T-cell (primary cell): ENCODE measurements at regions not wholly inside any gene's neighbourhood (a gene's known extent, or its start where the extent isn't known, plus 50 kb on each side); places are given as distances from the start of the nearest gene placed in this dataset.

Experiments used
- ATAC-seq, 4 experiments: fragments of 200-7000 bp in 3 of 4; fragments of 150-1000 bp in 1 of 4; cut with Tn5 transposase; replicated peaks in 1 of 4; 1 replicate in 3 of 4; 2 replicates in 1 of 4; pipeline ENCODE4 v1.10.0; 2021; ENCODE audit warnings: moderate library complexity in 3 of 4, mild to moderate bottlenecking in 2 of 4, moderate number of reproducible peaks in 1 of 4
- CTCF ChIA-PET, 2 donors: fragments of 300-600 bp; sonication (Branson Sonifier 250); formaldehyde crosslinking; loops; one replicate each; lab custom pipeline; 2022; ENCODE audit warnings: antibody characterized with exemption in 2 of 2; lab: Charles Lee
- POLR2A ChIA-PET, 2 donors: fragments of 300-600 bp; sonication (Branson Sonifier 250); formaldehyde crosslinking; loops; one replicate each; lab custom pipeline; 2022; ENCODE audit warnings: antibody characterized with exemption in 2 of 2; lab: Charles Lee
- DNase-seq, 35 experiments: peaks; one replicate each; pipeline versions ENCODE4 v3.0.0 to v3.0.0-alpha.2; 2013 to 2023
- H3K27ac ChIP-seq: one replicate; pipeline ENCODE4 v1.5.1; 2013; ENCODE audit warnings: low read length
- H3K27me3 ChIP-seq, 2 experiments: replicated peaks in 1 of 2; 1 replicate in 1 of 2; 2 replicates in 1 of 2; pipeline versions ENCODE4 v1.6.1 to v1.7.0; 2013; ENCODE audit warnings: low read length in 1 of 2, mixed read lengths in 1 of 2; ENCODE audit not compliant: control insufficient read depth in 2 of 2, insufficient read depth in 2 of 2; ENCODE audit errors: extremely low read depth in 1 of 2
- H3K36me3 ChIP-seq, 2 donors: 1 replicate in 1 of 2; 2 replicates in 1 of 2; pipeline versions ENCODE4 v1.6.1 to v1.7.0; 2013; ENCODE audit warnings: low read length in 1 of 2; ENCODE audit not compliant: control insufficient read depth in 2 of 2, insufficient read depth in 1 of 2; ENCODE audit errors: extremely low read depth in 1 of 2
- H3K4me1 ChIP-seq, 2 experiments: 1 replicate in 1 of 2; 2 replicates in 1 of 2; pipeline versions ENCODE4 v1.6.1 to v1.7.0; 2013; ENCODE audit warnings: low read length in 2 of 2, mixed read lengths in 1 of 2; ENCODE audit not compliant: insufficient read depth in 2 of 2, control insufficient read depth in 1 of 2; ENCODE audit errors: extremely low read depth in 1 of 2
- H3K4me3 ChIP-seq, 2 donors: 1 replicate in 1 of 2; 2 replicates in 1 of 2; pipeline versions ENCODE4 v1.5.1 to v1.7.0; 2013; ENCODE audit warnings: mild to moderate bottlenecking in 2 of 2, low read length in 1 of 2, moderate library complexity in 1 of 2; ENCODE audit not compliant: control insufficient read depth in 1 of 2; ENCODE audit errors: extremely low read depth in 1 of 2
- H3K9me3 ChIP-seq: 2 replicates; pipeline ENCODE4 v1.7.0; 2013
- H3K27ac Mint-ChIP-seq, 2 donors: one replicate each; pipeline ENCODE4 v1.8.0; 2020 to 2021; ENCODE audit warnings: mild to moderate bottlenecking in 2 of 2, mixed read lengths in 2 of 2
- H3K27me3 Mint-ChIP-seq, 2 donors: one replicate each; pipeline ENCODE4 v1.8.0; 2021 to 2022; ENCODE audit warnings: mixed read lengths in 2 of 2
- H3K36me3 Mint-ChIP-seq: one replicate; pipeline ENCODE4 v1.8.0; 2021; ENCODE audit warnings: mixed read lengths
- H3K4me1 Mint-ChIP-seq, 3 donors: one replicate each; pipeline ENCODE4 v1.8.0; 2020 to 2022; ENCODE audit warnings: mixed read lengths in 3 of 3, mild to moderate bottlenecking in 1 of 3
- H3K4me3 Mint-ChIP-seq, 3 donors: one replicate each; pipeline ENCODE4 v1.8.0; 2020 to 2022; ENCODE audit warnings: mild to moderate bottlenecking in 3 of 3, mixed read lengths in 3 of 3, moderate library complexity in 3 of 3
- H3K9me3 Mint-ChIP-seq, 3 donors: one replicate each; pipeline ENCODE4 v1.8.0; 2020 to 2022; ENCODE audit warnings: mixed read lengths in 3 of 3
- WGBS: methylation state at CpG from one replicate; pipeline ENCODE4 v1.1.5; 2013; ENCODE audit warnings: missing lambda C conversion rate; ENCODE audit not compliant: insufficient coverage; 5-methylcytosine and 5-hydroxymethylcytosine counted together

GRCh38 chr13:22967669-22968068 lies 213.1 kb upstream of the SGCG start:
- Histone ChIP-seq H3K27me3 (peaks cover 0 to 6% of the 10 kb centered on the region in 2 experiments), H3K4me3 (no peak overlapping the region), H3K36me3 (no peaks in the 10 kb centered on the region), H3K9me3 (no peaks in the 10 kb centered on the region), H3K27ac (no peak overlapping the region), H3K4me1 (no peaks in the 10 kb centered on the region)
- POLR2A ChIA-PET, result no interaction called here
- Mint-ChIP-seq H3K27me3 (no peaks in the 10 kb centered on the region), H3K4me1 (no peaks in the 10 kb centered on the region), H3K4me3 (no peak overlapping the region), H3K36me3 (no peaks in the 10 kb centered on the region), H3K9me3 (no peaks in the 10 kb centered on the region), H3K27ac (no peak overlapping the region)
- 89% methylated on average over 6 of the region's 6 CpGs for WGBS
- CTCF ChIA-PET, result no interaction called here
- no peak for DNase-seq
- no peak for ATAC-seq

- Mint-ChIP-seq H3K27ac (no peak overlapping the region), H3K4me3 (no peak overlapping the region), H3K36me3 (no peaks in the 10 kb centered on the region), H3K4me1 (no peaks in the 10 kb centered on the region), H3K9me3 (peaks cover 4 to 9% (median 9%) of the 10 kb centered on the region in 3 donors), H3K27me3 (peaks cover 0 to 9% of the 10 kb centered on the region in 2 donors)
- no peaks in the 10 kb centered on the region for H3K9me3 ChIP-seq
- H3K27me3 ChIP-seq, result no peaks in the 10 kb centered on the region
- ATAC-seq, result no peak
- CTCF ChIA-PET, result no interaction called here
- POLR2A ChIA-PET, result no interaction called here
- no peak for DNase-seq
- no peak overlapping the region for H3K4me3 ChIP-seq
- no peaks in the 10 kb centered on the region for H3K4me1 ChIP-seq
- 68% methylated on average over 2 of the region's 3 CpGs for WGBS
- H3K36me3 ChIP-seq, result no peaks in the 10 kb centered on the region
- no peak overlapping the region for H3K27ac ChIP-seq
Measured at GRCh38 chr13:22979952-22980351, 200.8 kb upstream of the SGCG start.

GRCh38 chr13:22980936-22981335 lies 199.8 kb upstream of the SGCG start:
- no peaks in the 10 kb centered on the region for H3K36me3 ChIP-seq
- peaks cover 5 to 14% (median 10%) of the 10 kb centered on the region in 3 donors for H3K9me3 Mint-ChIP-seq
- H3K4me1 ChIP-seq, result no peaks in the 10 kb centered on the region
- 69% methylated on average over 2 of the region's 2 CpGs for WGBS
- H3K4me3 Mint-ChIP-seq, result no peak overlapping the region
- no peak overlapping the region for H3K4me3 ChIP-seq
- ATAC-seq (no peak), DNase-seq (no peak)
- no peaks in the 10 kb centered on the region for H3K27me3 ChIP-seq
- no peaks in the 10 kb centered on the region for H3K9me3 ChIP-seq
- H3K4me1 Mint-ChIP-seq, result no peaks in the 10 kb centered on the region
- H3K27ac ChIP-seq, result no peak overlapping the region
- ChIA-PET POLR2A (no interaction called here), CTCF (no interaction called here)
- no peaks in the 10 kb centered on the region for H3K36me3 Mint-ChIP-seq
- H3K27me3 Mint-ChIP-seq, result peaks cover 0 to 6% of the 10 kb centered on the region in 2 donors
- H3K27ac Mint-ChIP-seq, result no peak overlapping the region

- no peaks in the 10 kb centered on the region for H3K9me3 Mint-ChIP-seq
- no peaks in the 10 kb centered on the region for H3K4me1 Mint-ChIP-seq
- no peak overlapping the region for H3K27ac Mint-ChIP-seq
- WGBS, result no CpG with 5 or more reads among the region's 1 CpG
- no peak overlapping the region for H3K4me3 Mint-ChIP-seq
- H3K4me1 ChIP-seq, result no peaks in the 10 kb centered on the region
- CTCF ChIA-PET, result no interaction called here
- H3K27me3 ChIP-seq, result no peaks in the 10 kb centered on the region
- H3K36me3 ChIP-seq, result no peaks in the 10 kb centered on the region
- no peak overlapping the region for H3K4me3 ChIP-seq
- no peaks in the 10 kb centered on the region for H3K9me3 ChIP-seq
- peaks cover 1 to 11% of the 10 kb centered on the region in 2 donors for H3K27me3 Mint-ChIP-seq
- H3K27ac ChIP-seq, result no peak overlapping the region
- ATAC-seq, result no peak
- no peak for DNase-seq
- no peaks in the 10 kb centered on the region for H3K36me3 Mint-ChIP-seq
- POLR2A ChIA-PET, result no interaction called here
Measured at GRCh38 chr13:22993148-22993547, 187.6 kb upstream of the SGCG start.

GRCh38 chr13:23003446-23003845 lies 177.3 kb upstream of the SGCG start:
- DNase-seq (no peak), ATAC-seq (no peak)
- ChIA-PET POLR2A (no interaction called here), CTCF (no interaction called here)
- Mint-ChIP-seq H3K4me3 (no peak overlapping the region), H3K9me3 (peaks cover 4 to 20% (median 7%) of the 10 kb centered on the region in 3 donors), H3K27me3 (peaks cover 0 to 6% of the 10 kb centered on the region in 2 donors), H3K27ac (no peak overlapping the region), H3K4me1 (no peaks in the 10 kb centered on the region), H3K36me3 (no peaks in the 10 kb centered on the region)
- Histone ChIP-seq H3K27ac (no peak overlapping the region), H3K9me3 (no peaks in the 10 kb centered on the region), H3K4me3 (no peak overlapping the region), H3K4me1 (no peaks in the 10 kb centered on the region), H3K27me3 (no peaks in the 10 kb centered on the region), H3K36me3 (no peaks in the 10 kb centered on the region)
- WGBS, result no CpG with 5 or more reads among the region's 2 CpGs

GRCh38 chr13:23007426-23007825 lies 173.4 kb upstream of the SGCG start:
- Histone ChIP-seq H3K9me3 (no peaks in the 10 kb centered on the region), H3K4me1 (no peaks in the 10 kb centered on the region), H3K4me3 (no peak overlapping the region), H3K27me3 (no peaks in the 10 kb centered on the region), H3K27ac (no peak overlapping the region), H3K36me3 (no peaks in the 10 kb centered on the region)
- peaks cover 0 to 6% of the 10 kb centered on the region in 2 donors for H3K27me3 Mint-ChIP-seq
- 70% methylated on average over 2 of the region's 7 CpGs for WGBS
- H3K9me3 Mint-ChIP-seq, result peaks cover 0 to 8% (median 2%) of the 10 kb centered on the region in 3 donors
- ChIA-PET POLR2A (no interaction called here), CTCF (no interaction called here)
- H3K36me3 Mint-ChIP-seq, result no peaks in the 10 kb centered on the region
- H3K27ac Mint-ChIP-seq, result no peak overlapping the region
- no peaks in the 10 kb centered on the region for H3K4me1 Mint-ChIP-seq
- no peak overlapping the region for H3K4me3 Mint-ChIP-seq
- DNase-seq, result no peak
- no peak for ATAC-seq

GRCh38 chr13:23018143-23018542 lies 162.6 kb upstream of the SGCG start:
- no peaks in the 10 kb centered on the region for H3K9me3 Mint-ChIP-seq
- no peaks in the 10 kb centered on the region for H3K4me1 Mint-ChIP-seq
- POLR2A ChIA-PET, result no interaction called here
- Histone ChIP-seq H3K9me3 (no peaks in the 10 kb centered on the region), H3K27ac (no peak overlapping the region), H3K36me3 (no peaks in the 10 kb centered on the region), H3K4me3 (no peak overlapping the region), H3K27me3 (no peaks in the 10 kb centered on the region), H3K4me1 (no peaks in the 10 kb centered on the region)
- no peak overlapping the region for H3K4me3 Mint-ChIP-seq
- H3K27me3 Mint-ChIP-seq, result peaks cover 4 to 10% of the 10 kb centered on the region in 2 donors
- WGBS, result 73% methylated on average over 3 of the region's 3 CpGs
- no peak overlapping the region for H3K27ac Mint-ChIP-seq
- H3K36me3 Mint-ChIP-seq, result no peaks in the 10 kb centered on the region
- CTCF ChIA-PET, result no interaction called here
- no peak for DNase-seq
- ATAC-seq, result no peak
